Thyroid gland (tissue), 4 donors: ENCODE measurements at regions not wholly inside any gene's neighbourhood (a gene's known extent, or its start where the extent isn't known, plus 50 kb on each side); places are given as distances from the start of the nearest gene placed in this dataset.

Source experiments
- POLR2A ChIP-seq, 2 donors: fragments of 450-650 bp; IDR thresholded peaks; one replicate each; pipeline ENCODE4 v1.6.1; 2017; ENCODE audit warnings: antibody characterized with exemption in 2 of 2, mild to moderate bottlenecking in 2 of 2, moderate library complexity in 1 of 2
- TF ChIP-seq, protein P1 (sequence below), 6 experiments: fragments of 200-600 bp in 3 of 6; fragments of 450-650 bp in 3 of 6; sonication (generic) in 3 of 6; IDR thresholded peaks; one replicate each; pipeline ENCODE4 v1.5.1; 2016 to 2019; ENCODE audit warnings: antibody characterized with exemption in 6 of 6, mild to moderate bottlenecking in 2 of 6, inconsistent platforms in 1 of 6, moderate library complexity in 1 of 6

DNA sequence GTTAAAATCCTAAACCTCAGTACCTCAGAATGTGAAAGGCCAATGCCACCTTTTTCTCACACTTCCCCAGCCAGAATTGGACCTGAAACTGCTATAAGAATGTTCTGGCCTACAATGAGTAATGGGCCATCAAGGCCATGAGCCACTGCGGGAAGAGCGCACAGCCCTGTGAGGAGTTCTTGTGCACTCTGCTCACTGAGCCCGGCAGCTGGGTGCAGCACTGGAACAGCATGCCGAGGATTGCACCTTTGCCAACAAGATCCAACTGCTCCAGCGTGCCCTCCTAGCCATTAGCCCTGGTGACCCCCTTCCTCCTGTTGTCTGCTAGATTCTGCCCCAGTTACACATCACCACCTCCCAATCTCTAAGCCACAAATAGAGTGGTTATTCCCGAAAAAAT lies 758.1 kb downstream of the PRELID2 start:
- no peak for TF ChIP-seq POLR2A (IDR thresholded peaks at IDR 0.05)
- TF ChIP-seq, protein P1, sequence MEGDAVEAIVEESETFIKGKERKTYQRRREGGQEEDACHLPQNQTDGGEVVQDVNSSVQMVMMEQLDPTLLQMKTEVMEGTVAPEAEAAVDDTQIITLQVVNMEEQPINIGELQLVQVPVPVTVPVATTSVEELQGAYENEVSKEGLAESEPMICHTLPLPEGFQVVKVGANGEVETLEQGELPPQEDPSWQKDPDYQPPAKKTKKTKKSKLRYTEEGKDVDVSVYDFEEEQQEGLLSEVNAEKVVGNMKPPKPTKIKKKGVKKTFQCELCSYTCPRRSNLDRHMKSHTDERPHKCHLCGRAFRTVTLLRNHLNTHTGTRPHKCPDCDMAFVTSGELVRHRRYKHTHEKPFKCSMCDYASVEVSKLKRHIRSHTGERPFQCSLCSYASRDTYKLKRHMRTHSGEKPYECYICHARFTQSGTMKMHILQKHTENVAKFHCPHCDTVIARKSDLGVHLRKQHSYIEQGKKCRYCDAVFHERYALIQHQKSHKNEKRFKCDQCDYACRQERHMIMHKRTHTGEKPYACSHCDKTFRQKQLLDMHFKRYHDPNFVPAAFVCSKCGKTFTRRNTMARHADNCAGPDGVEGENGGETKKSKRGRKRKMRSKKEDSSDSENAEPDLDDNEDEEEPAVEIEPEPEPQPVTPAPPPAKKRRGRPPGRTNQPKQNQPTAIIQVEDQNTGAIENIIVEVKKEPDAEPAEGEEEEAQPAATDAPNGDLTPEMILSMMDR (IDR thresholded peaks at IDR 0.05) = no peak
